ENCODE measurements at regions not wholly inside any gene's neighbourhood (a gene's known extent, or its start where the extent isn't known, plus 50 kb on each side); places are given as distances from the start of the nearest gene placed in this dataset.

GRCh38 chr3:132790806-132791205, 68.6 kb upstream of the NPHP3 start:
- H3K9me3 Mint-ChIP-seq, result no peaks in the 10 kb centered on the region
- no peak overlapping the region for H3K4me3 Mint-ChIP-seq
- ChIA-PET CTCF (interaction anchor here (0.6 to 1.4 kb wide), 2 partner anchors 12 to 248 kb away, joined by 3 read pairs; no protein-coding TSS in a partner anchor), POLR2A (no interaction called here)
- H3K4me1 Mint-ChIP-seq, result no peaks in the 10 kb centered on the region
- H3K36me3 Mint-ChIP-seq (ENCODE audit: low read depth), result no peaks in the 10 kb centered on the region
- peaks cover 2% of the 10 kb centered on the region for H3K27me3 Mint-ChIP-seq
- DNase-seq, result no peak
- no peak overlapping the region for H3K27ac Mint-ChIP-seq

- Mint-ChIP-seq H3K4me3 (no peak overlapping the region), H3K27me3 (peaks cover 6% of the 10 kb centered on the region), H3K9me3 (no peaks in the 10 kb centered on the region), H3K27ac (no peak overlapping the region), H3K4me1 (no peaks in the 10 kb centered on the region), H3K36me3 (ENCODE audit: low read depth) (no peaks in the 10 kb centered on the region)
- POLR2A ChIA-PET, result no interaction called here
- no peak for DNase-seq
- CTCF ChIA-PET, result interaction anchor here (1.4 kb wide), 1 partner anchor 11 kb away, joined by 3 read pairs; no protein-coding TSS in a partner anchor
Observed at GRCh38 chr3:132789959-132790358, 67.8 kb upstream of the NPHP3 start.

- H3K36me3 Mint-ChIP-seq (ENCODE audit: low read depth), result no peaks in the 10 kb centered on the region
- no peak overlapping the region for H3K4me3 Mint-ChIP-seq
- no peak for DNase-seq
- H3K27me3 Mint-ChIP-seq, result peaks cover 10% of the 10 kb centered on the region
- no peak overlapping the region for H3K27ac Mint-ChIP-seq
- no peaks in the 10 kb centered on the region for H3K4me1 Mint-ChIP-seq
- ChIA-PET CTCF (interaction anchor here (0.9 kb wide), 1 partner anchor 49 kb away, joined by 3 read pairs; no protein-coding TSS in a partner anchor), POLR2A (no interaction called here)
- H3K9me3 Mint-ChIP-seq, result no peaks in the 10 kb centered on the region
Observed at GRCh38 chr3:132788301-132788671, 66.1 kb upstream of the NPHP3 start.

GRCh38 chr3:132787616-132788300, 65.5 kb upstream of the NPHP3 start:
- DNase-seq, result no peak
- Mint-ChIP-seq H3K4me1 (no peaks in the 10 kb centered on the region), H3K36me3 (ENCODE audit: low read depth) (no peaks in the 10 kb centered on the region), H3K9me3 (no peaks in the 10 kb centered on the region), H3K4me3 (no peak overlapping the region), H3K27me3 (peaks cover 10% of the 10 kb centered on the region), H3K27ac (no peak overlapping the region)
- ChIA-PET POLR2A (no interaction called here), CTCF (interaction anchor here (0.9 kb wide), 1 partner anchor 49 kb away, joined by 3 read pairs; no protein-coding TSS in a partner anchor)

GRCh38 chr3:132786890-132787289, 64.7 kb upstream of the NPHP3 start:
- Mint-ChIP-seq H3K36me3 (ENCODE audit: low read depth) (no peaks in the 10 kb centered on the region), H3K27me3 (peaks cover 10% of the 10 kb centered on the region), H3K4me3 (no peak overlapping the region), H3K4me1 (no peaks in the 10 kb centered on the region), H3K27ac (no peak overlapping the region), H3K9me3 (no peaks in the 10 kb centered on the region)
- POLR2A ChIA-PET, result no interaction called here
- CTCF ChIA-PET, result no interaction called here
- no peak for DNase-seq

- ChIA-PET CTCF (no interaction called here), POLR2A (no interaction called here)
- Mint-ChIP-seq H3K4me1 (no peaks in the 10 kb centered on the region), H3K36me3 (ENCODE audit: low read depth) (no peaks in the 10 kb centered on the region), H3K4me3 (no peak overlapping the region), H3K9me3 (no peaks in the 10 kb centered on the region), H3K27me3 (peaks cover 13% of the 10 kb centered on the region), H3K27ac (no peak overlapping the region)
- DNase-seq, result no peak
Observed at GRCh38 chr3:132785292-132785691, 63.1 kb upstream of the NPHP3 start.

- ChIA-PET POLR2A (no interaction called here), CTCF (no interaction called here)
- Mint-ChIP-seq H3K27ac (no peak overlapping the region), H3K36me3 (ENCODE audit: low read depth) (no peaks in the 10 kb centered on the region), H3K4me3 (no peak overlapping the region), H3K4me1 (no peaks in the 10 kb centered on the region), H3K27me3 (peaks cover 16% of the 10 kb centered on the region), H3K9me3 (no peaks in the 10 kb centered on the region)
- DNase-seq, result no peak
Observed at GRCh38 chr3:132784502-132785025, 62.4 kb upstream of the NPHP3 start.

GRCh38 chr3:132783152-132783551, 60.9 kb upstream of the NPHP3 start:
- no peak overlapping the region for H3K27ac Mint-ChIP-seq
- no peaks in the 10 kb centered on the region for H3K4me1 Mint-ChIP-seq
- peaks cover 18% of the 10 kb centered on the region for H3K27me3 Mint-ChIP-seq
- ChIA-PET CTCF (no interaction called here), POLR2A (no interaction called here)
- DNase-seq, result no peak
- H3K4me3 Mint-ChIP-seq, result no peak overlapping the region
- H3K9me3 Mint-ChIP-seq, result no peaks in the 10 kb centered on the region
- no peaks in the 10 kb centered on the region for H3K36me3 Mint-ChIP-seq (ENCODE audit: low read depth)

GRCh38 chr3:132781922-132782321, 59.7 kb upstream of the NPHP3 start:
- ChIA-PET CTCF (interaction anchor here (0.9 kb wide), 1 partner anchor 98 kb away, joined by 3 read pairs; no protein-coding TSS in a partner anchor), POLR2A (no interaction called here)
- no peaks in the 10 kb centered on the region for H3K4me1 Mint-ChIP-seq
- no peak overlapping the region for H3K4me3 Mint-ChIP-seq
- H3K27ac Mint-ChIP-seq, result no peak overlapping the region
- no peaks in the 10 kb centered on the region for H3K36me3 Mint-ChIP-seq (ENCODE audit: low read depth)
- DNase-seq, result no peak
- no peaks in the 10 kb centered on the region for H3K9me3 Mint-ChIP-seq
- peaks cover 18% of the 10 kb centered on the region for H3K27me3 Mint-ChIP-seq

GRCh38 chr3:132777171-132777570, 55.0 kb upstream of the NPHP3 start:
- POLR2A ChIA-PET, result no interaction called here
- no peak for DNase-seq
- Mint-ChIP-seq H3K9me3 (no peaks in the 10 kb centered on the region), H3K4me3 (no peak overlapping the region), H3K36me3 (ENCODE audit: low read depth) (no peaks in the 10 kb centered on the region), H3K27me3 (peaks cover 8% of the 10 kb centered on the region), H3K27ac (no peak overlapping the region), H3K4me1 (no peaks in the 10 kb centered on the region)
- CTCF ChIA-PET, result no interaction called here

- Mint-ChIP-seq H3K4me1 (no peaks in the 10 kb centered on the region), H3K4me3 (no peak overlapping the region), H3K9me3 (no peaks in the 10 kb centered on the region), H3K27ac (no peak overlapping the region), H3K36me3 (ENCODE audit: low read depth) (no peaks in the 10 kb centered on the region), H3K27me3 (peaks cover 9% of the 10 kb centered on the region)
- ChIA-PET CTCF (no interaction called here), POLR2A (no interaction called here)
- DNase-seq, result no peak
Observed at GRCh38 chr3:132773071-132773619, 50.9 kb upstream of the NPHP3 start.

- no peaks in the 10 kb centered on the region for H3K36me3 Mint-ChIP-seq (ENCODE audit: low read depth)
- ChIA-PET CTCF (no interaction called here), POLR2A (no interaction called here)
- no peak overlapping the region for H3K27ac Mint-ChIP-seq
- peaks cover 11% of the 10 kb centered on the region for H3K27me3 Mint-ChIP-seq
- H3K4me3 Mint-ChIP-seq, result no peak overlapping the region
- no peaks in the 10 kb centered on the region for H3K4me1 Mint-ChIP-seq
- DNase-seq, result no peak
- H3K9me3 Mint-ChIP-seq, result no peaks in the 10 kb centered on the region
Observed at GRCh38 chr3:132772252-132772651, 50.0 kb upstream of the NPHP3 start.

All from activated CD4-positive, alpha-beta T cell treated with anti-CD3 and anti-CD28 coated beads, Interleukin-2, amount 10 ng/mL, durations not matched to agents 7 days and 5 days (primary cell).